SU-DHL-6 (cell line): ENCODE measurements at regions not wholly inside any gene's neighbourhood (a gene's known extent, or its start where the extent isn't known, plus 50 kb on each side); places are given as distances from the start of the nearest gene placed in this dataset.

Experiments
- H2AFZ ChIP-seq: fragments of 200-600 bp; sonication (generic); 2 replicates; pipeline ENCODE4 v1.6.1; 2014; ENCODE audit warnings: low read depth, mild to moderate bottlenecking, moderate library complexity, mixed read lengths, antibody characterized with exemption, low read length; ENCODE audit not compliant: severe bottlenecking
- H3F3A ChIP-seq: fragments of 200-600 bp; shearing (Covaris generic); 2 replicates; pipeline ENCODE4 v1.6.0; 2016; ENCODE audit warnings: antibody characterized with exemption, mild to moderate bottlenecking; ENCODE audit not compliant: insufficient read depth
- H3K27ac ChIP-seq: fragments of 200-600 bp; sonication (generic); 2 replicates; pipeline ENCODE4 v1.5.1; 2016; ENCODE audit warnings: low read depth, mild to moderate bottlenecking, low read length, moderate library complexity, mixed read lengths
- H3K27me3 ChIP-seq: fragments of 200-600 bp; sonication (generic), shearing (Covaris generic); 2 replicates; pipeline ENCODE4 v1.6.0; 2014; ENCODE audit warnings: mild to moderate bottlenecking, low read length
- H3K36me3 ChIP-seq: fragments of 200-600 bp; sonication (generic); 2 replicates; pipeline ENCODE4 v1.6.1; 2014; ENCODE audit warnings: mild to moderate bottlenecking, low read length, mixed read lengths
- H3K4me2 ChIP-seq: fragments of 300-600, 200-600 bp; shearing (Covaris generic), sonication (generic); 2 replicates; pipeline ENCODE4 v1.6.0; 2014; ENCODE audit warnings: low read length, low read depth, mild to moderate bottlenecking; ENCODE audit not compliant: poor library complexity, severe bottlenecking
- H3K4me3 ChIP-seq: fragments of 200-600 bp; sonication (generic); 2 replicates; pipeline ENCODE4 v1.5.1; 2014; ENCODE audit warnings: antibody characterized with exemption, low read length, mild to moderate bottlenecking, mixed read lengths; ENCODE audit not compliant: insufficient read depth, poor library complexity, severe bottlenecking
- H3K79me2 ChIP-seq: fragments of 200-600 bp; sonication (generic); 2 replicates; pipeline ENCODE4 v1.6.1; 2014; ENCODE audit warnings: mild to moderate bottlenecking, low read length, moderate library complexity; ENCODE audit not compliant: insufficient read depth
- H3K9ac ChIP-seq: fragments of 200-600 bp; sonication (generic); 2 replicates; pipeline ENCODE4 v1.7.0; 2014; ENCODE audit warnings: mild to moderate bottlenecking, low read length
- H3K9me2 ChIP-seq: fragments of 200-600 bp; sonication (generic); replicated peaks from 2 replicates; pipeline ENCODE4 v1.6.1; 2014; ENCODE audit warnings: low read length; ENCODE audit not compliant: insufficient read depth
- H3K9me3 ChIP-seq: fragments of 200-600 bp; sonication (generic); 2 replicates; pipeline ENCODE4 v1.6.1; 2014; ENCODE audit warnings: low read length, mixed read lengths; ENCODE audit not compliant: insufficient read depth
- H4K20me1 ChIP-seq: fragments of 200-600 bp; sonication (generic); 2 replicates; pipeline ENCODE4 v1.6.1; 2014; ENCODE audit warnings: low read depth, mild to moderate bottlenecking, antibody characterized with exemption, low read length, moderate library complexity, mixed read lengths
- CTCF ChIP-seq: fragments of 200-600 bp; sonication (generic); IDR thresholded peaks from one replicate; pipeline ENCODE4 v1.5.1; 2017; ENCODE audit warnings: antibody characterized with exemption, mild to moderate bottlenecking, low read length, moderate library complexity; ENCODE audit not compliant: insufficient read depth, poor library complexity, severe bottlenecking
- EZH2phosphoT487 ChIP-seq: fragments of 200-600 bp; sonication (generic), shearing (Covaris generic); conservative IDR thresholded peaks from 2 replicates; pipeline ENCODE4 v1.6.1; 2018; ENCODE audit warnings: mild to moderate bottlenecking, antibody characterized with exemption, low read length, moderate library complexity, mixed read lengths

GRCh38 chr12:116395396-116395795 lies 117.9 kb upstream of the MED13L start:
- no peaks in the 10 kb centered on the region for H3K9me3 ChIP-seq
- H3K9ac ChIP-seq, result no peak overlapping the region
- TF ChIP-seq CTCF (no peak), EZH2phosphoT487 (no peak)
- no peak overlapping the region for H3K27ac ChIP-seq
- H3F3A ChIP-seq, result no peaks in the 10 kb centered on the region
- no peak overlapping the region for H3K4me2 ChIP-seq
- H3K9me2 ChIP-seq, result no peaks in the 10 kb centered on the region
- no peak overlapping the region for H3K4me3 ChIP-seq
- H3K27me3 ChIP-seq, result no peaks in the 10 kb centered on the region
- no peaks in the 10 kb centered on the region for H3K36me3 ChIP-seq
- no peaks in the 10 kb centered on the region for H4K20me1 ChIP-seq
- no peaks in the 10 kb centered on the region for H3K79me2 ChIP-seq
- no peak overlapping the region for H2AFZ ChIP-seq

GRCh38 chr12:116397148-116397547 lies 119.7 kb upstream of the MED13L start:
- Histone ChIP-seq H3K9ac (no peak overlapping the region), H3K4me2 (no peak overlapping the region), H3K36me3 (no peaks in the 10 kb centered on the region), H3K4me3 (no peak overlapping the region), H3F3A (no peaks in the 10 kb centered on the region), H4K20me1 (no peaks in the 10 kb centered on the region), H3K9me3 (no peaks in the 10 kb centered on the region), H3K79me2 (no peaks in the 10 kb centered on the region), H3K27ac (no peak overlapping the region), H3K27me3 (no peaks in the 10 kb centered on the region), H3K9me2 (no peaks in the 10 kb centered on the region), H2AFZ (no peak overlapping the region)
- TF ChIP-seq CTCF (no peak), EZH2phosphoT487 (no peak)

- H3K9me3 ChIP-seq, result no peaks in the 10 kb centered on the region
- TF ChIP-seq CTCF, result no peak
- TF ChIP-seq EZH2phosphoT487, result no peak
These were observed 120.7 kb upstream of the MED13L start for GRCh38 chr12:116398193-116398592.

GRCh38 chr12:116399055-116399454 lies 121.6 kb upstream of the MED13L start:
- Histone ChIP-seq H3F3A (no peaks in the 10 kb centered on the region), H3K27ac (no peak overlapping the region), H2AFZ (no peak overlapping the region), H3K9ac (no peak overlapping the region), H3K9me2 (no peaks in the 10 kb centered on the region), H3K9me3 (no peaks in the 10 kb centered on the region), H4K20me1 (no peaks in the 10 kb centered on the region), H3K27me3 (no peaks in the 10 kb centered on the region), H3K4me3 (no peak overlapping the region), H3K79me2 (no peaks in the 10 kb centered on the region), H3K36me3 (no peaks in the 10 kb centered on the region), H3K4me2 (no peak overlapping the region)
- TF ChIP-seq EZH2phosphoT487 (no peak), CTCF (no peak)

More at GRCh38 chr12:116398193-116398592, 120.7 kb upstream of the MED13L start:
- no peaks in the 10 kb centered on the region for H3K79me2 ChIP-seq
- no peak overlapping the region for H3K4me3 ChIP-seq
- H3K4me2 ChIP-seq, result no peak overlapping the region
- no peaks in the 10 kb centered on the region for H3K36me3 ChIP-seq
- H4K20me1 ChIP-seq, result no peaks in the 10 kb centered on the region
- no peaks in the 10 kb centered on the region for H3K27me3 ChIP-seq
- H3K9me2 ChIP-seq, result no peaks in the 10 kb centered on the region
- no peak overlapping the region for H3K27ac ChIP-seq
- H2AFZ ChIP-seq, result no peak overlapping the region
- H3K9ac ChIP-seq, result no peak overlapping the region
- H3F3A ChIP-seq, result no peaks in the 10 kb centered on the region
